SW 1271 (cell line): ENCODE measurements at regions not wholly inside any gene's neighbourhood (a gene's known extent, or its start where the extent isn't known, plus 50 kb on each side); places are given as distances from the start of the nearest gene placed in this dataset.
"Not testable (repeated sequence)": the region's sequence is repeated elsewhere in the genome, so short reads cannot be mapped to it uniquely, and the experiment has no call there.

Source experiments
- DNase-seq, 2 experiments: peaks; one replicate each; lab custom pipeline; 2025; lab: John Stamatoyannopoulos, UW

DNA sequence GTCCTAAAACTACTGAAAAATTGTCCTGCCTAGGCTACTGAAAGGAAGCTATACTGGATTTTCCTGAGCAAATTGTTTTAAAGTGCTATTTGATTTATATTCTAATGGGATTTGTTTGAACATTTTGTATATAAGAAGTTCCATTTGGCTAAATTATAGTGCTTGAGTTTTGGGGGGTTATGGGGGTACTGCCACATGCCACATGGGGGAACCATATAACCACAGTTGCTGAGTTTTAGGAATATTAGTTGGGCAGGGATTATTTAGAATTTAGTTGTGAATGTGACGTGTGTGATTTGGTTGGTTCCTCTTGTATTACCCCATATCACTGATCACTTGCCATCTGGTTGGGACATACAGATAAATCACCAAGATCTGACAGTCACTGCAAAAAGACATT is 224.5 kb upstream of the TAPT1 start:
- DNase-seq: no peak

DNA sequence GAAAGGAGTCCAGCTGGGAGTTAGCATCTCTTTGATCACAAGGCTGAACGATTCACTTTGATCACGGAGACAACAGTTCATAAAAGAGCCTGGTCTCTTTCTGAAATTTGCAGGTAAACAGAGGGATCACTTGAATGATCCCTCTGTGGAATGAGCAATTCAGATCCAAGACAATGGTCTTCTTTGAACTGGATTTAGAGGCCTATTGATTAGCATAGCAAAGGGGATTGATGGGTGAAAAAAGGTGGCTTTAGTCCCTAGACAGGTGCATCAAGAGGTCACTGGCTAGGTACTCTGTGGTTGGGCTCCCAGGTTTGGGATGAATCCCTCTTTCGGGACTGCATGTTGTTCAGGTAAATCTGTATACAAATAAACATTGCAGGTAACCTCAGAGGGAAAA is 223.8 kb upstream of the TAPT1 start:
- DNase-seq: no peak

DNA sequence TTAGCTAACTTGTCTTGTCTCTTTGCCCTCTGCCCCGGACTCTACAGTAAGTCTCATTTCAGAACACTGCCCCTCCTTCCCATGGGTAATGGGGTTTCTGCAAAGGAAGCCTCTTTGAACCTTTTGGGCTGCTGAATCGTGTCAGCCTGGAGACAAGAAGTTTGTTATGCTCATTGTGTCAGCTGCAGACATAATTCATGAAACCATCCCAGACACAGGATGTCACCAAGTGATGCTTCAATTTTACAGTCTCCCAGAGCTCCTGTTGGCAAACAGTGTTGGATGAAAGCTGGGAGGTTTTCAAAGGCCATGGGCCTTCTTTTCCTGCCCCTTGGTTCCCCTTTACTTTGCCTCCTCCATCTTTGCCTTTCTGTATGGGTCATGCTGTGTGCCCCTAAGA is 223.1 kb upstream of the TAPT1 start:
- DNase-seq: no peak

DNA sequence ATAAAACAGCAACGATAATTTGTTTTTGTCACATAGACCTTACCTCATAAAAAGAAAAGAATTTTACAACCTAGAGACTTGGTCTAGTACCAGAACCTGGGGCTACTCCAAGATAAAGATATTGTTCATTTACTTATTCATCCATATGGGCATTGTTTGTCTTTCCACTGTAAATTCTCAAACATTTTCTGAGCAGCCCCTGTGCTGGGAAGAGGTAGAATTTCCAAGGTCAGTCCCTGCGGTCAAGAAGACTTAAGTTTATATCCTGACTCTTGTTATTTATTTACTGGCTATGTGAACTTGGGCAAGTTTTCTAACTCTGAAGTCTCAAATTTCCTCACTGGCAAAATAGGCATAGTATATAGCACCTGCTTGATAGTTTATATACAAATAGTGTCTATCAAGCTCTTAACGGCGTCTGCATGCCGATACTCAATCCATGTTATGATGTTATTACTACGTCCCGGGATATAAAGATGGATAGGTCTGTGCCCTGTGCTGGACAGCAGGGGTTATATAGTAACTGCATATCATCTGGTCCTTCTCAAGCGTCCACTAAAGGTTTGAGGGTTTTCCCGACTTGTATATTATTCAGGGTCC is 222.1 kb upstream of the TAPT1 start:
- no peak for DNase-seq

DNA sequence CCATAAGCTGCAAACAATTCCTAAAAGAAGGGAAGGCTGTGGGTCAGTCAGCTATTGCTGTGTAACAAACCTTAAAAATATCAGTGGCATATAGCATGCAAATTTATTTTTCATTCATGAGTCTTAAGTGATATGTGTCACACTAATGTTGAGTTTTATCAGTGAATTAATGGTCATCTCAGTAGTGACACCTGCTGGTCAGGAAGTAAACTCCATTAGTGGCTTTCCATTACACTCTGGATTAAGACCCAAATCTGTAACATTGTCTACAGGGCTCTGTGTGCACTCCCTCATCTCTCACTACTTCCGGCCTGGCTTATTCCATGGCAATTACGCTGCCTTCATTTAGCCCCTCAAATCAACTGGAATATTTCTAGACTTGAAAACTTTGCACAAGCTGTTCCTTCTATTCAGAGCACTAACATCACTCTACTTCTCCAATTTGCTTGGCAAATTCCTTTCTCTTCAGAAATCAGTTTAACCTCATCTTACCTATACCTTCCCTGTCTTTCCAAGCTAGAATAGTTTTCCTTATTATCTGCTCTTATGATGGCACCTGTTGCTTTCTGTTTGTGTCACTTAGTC is 217.3 kb upstream of the TAPT1 start:
- DNase-seq: peak in 1 of 2 experiments; percentile 25

DNA sequence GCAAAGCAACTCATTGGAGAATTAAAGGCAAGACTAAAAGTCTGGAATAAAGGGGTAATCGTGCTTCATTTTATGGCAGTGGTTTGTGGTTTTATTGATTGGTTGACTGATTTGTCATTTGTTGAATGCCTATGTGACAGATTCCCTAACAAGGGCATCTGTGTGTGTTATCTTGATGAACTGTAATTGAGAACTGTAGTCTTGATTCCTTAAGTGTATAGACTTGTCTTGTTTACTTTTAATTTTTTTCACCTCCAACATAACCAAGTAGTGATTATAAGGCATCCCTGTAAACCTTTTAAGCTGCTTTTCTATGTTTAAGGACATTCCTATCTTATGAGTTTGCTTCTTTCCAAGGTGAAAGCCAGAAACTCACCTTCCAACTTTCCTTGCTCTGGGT is 216.0 kb upstream of the TAPT1 start:
- no peak for DNase-seq

DNA sequence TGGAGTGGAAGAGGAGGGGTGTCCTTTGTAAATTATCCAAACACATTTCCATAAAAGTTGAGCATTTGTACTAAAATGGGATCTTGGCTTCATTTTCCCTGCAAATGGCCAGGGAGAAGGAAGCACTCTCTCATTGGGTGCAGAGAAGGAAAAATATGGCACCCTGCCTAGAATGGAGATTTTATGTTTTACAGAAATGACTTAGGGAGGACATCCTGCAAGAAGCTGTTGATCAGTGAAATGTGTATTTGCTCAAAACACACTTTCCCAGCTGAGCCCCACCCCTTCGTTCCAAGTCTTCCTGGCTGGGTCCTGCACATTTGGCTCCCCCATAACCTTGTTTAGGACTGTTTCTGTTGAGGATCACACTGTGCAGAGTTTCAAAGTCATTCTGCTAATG is 213.5 kb upstream of the TAPT1 start:
- no peak for DNase-seq

DNA sequence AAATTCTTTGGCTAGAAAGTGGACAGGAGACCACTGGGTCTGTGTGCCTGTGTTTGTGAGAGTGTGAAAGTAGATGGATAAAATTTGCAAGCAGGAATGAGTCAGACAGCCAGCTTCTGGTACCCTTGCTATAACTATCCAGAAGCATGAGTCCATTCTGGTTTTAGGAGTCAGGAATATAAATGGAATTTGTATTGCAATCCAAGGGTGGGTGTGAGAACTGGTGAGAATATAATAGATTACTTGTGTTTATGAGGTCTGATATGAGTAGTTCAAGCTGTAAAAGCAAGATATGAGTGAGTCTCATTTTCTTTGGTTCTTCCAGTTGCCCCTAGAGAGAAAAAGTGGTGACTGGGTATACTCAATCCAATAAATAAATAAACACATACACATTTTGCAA is 212.7 kb upstream of the TAPT1 start:
- no peak for DNase-seq

DNA sequence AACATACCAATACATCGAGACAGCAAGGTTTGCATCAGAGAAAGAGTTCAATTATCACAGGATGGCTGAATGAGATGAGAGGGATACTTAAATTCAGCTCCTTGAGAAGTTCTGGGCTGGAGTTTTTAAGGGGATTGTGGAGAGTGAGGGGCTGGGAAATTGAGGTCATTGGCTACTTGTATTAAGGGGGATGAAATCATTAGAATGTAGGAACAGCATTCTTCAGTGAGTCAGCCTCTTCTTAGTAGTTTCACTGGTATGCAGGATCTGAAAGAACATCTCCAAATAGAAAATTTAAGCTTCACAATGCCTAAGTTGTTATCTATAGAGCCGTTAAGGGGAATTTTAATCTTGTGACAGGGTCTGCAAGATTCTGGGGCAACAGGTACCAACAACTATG is 211.6 kb upstream of the TAPT1 start:
- DNase-seq: no peak

DNA sequence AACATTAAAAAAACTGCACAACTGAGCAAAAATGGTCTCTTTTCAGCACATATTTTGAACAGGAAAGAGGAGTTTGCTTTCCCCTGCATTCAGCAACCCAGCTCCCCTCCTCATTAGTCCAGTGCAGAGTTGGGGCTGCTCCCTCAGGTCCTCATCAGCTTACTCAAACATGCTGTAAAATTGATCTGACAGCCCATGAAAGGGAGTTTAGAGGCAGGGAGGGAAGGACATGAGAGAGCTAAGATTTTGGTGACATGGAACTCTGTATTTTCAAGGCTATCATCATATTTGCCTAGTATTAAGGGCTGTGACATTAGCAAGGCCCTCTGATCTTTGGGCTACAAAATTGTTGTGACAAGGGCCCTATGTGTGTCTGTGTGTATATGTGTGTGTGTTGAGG is 205.6 kb upstream of the TAPT1 start:
- DNase-seq: no peak

DNA sequence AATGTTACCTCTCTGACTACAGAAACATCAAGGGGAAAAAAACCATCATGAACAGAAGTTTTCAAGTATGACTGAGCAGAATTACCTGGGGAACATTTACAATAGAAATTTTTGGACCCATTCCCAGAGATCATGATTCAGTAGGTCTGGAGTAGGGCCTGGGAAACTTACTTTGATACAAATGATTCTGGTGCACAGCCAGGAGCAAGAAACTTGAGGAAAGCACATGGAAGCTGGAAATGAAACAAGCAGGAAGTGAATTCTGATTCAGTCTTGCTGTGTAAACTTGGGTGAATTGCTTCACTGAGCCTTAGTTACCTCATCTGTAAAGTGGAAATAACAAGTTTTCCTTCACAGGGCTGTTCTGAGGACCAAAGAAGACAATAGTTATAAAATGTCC is 192.5 kb upstream of the TAPT1 start:
- peak in 1 of 2 experiments; percentile 9 for DNase-seq

DNA sequence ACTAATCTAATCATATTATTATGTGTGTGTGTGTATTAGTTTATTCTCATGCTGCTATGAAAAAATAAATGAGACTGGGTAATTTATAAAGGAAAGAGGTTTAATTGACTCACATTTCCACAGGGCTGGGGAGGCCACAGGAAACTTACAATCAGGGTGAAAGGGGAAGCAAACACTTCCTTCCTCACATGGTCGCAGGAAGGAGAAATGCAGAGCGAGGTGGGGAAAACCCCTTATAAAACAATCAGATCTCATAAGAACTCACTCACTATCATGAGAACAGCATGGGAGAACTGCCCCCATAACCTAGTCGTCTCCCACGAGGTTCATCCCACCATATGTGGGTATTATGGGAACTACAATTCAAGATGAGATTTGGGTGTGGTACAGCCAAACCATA is 190.9 kb upstream of the TAPT1 start:
- DNase-seq: no peak

DNA sequence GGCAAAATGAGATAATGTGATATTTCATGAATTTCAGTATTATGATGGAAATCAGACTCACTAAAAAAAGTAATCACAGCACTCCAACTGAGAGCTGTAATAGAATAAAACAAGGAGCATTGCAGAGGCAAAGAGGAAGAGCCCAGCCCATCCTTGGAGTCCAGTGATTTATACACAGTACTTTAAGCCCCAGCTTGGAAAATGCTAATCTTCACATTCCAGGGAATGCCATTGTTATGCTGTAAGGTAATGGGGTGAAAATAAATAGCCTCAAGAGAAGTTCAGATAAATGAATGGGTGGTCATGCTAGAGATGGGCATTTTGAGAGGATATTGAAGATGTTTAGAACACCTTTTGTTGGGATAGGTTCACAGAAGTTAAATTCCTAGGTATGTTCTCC is 190.3 kb upstream of the TAPT1 start:
- DNase-seq: no peak

DNA sequence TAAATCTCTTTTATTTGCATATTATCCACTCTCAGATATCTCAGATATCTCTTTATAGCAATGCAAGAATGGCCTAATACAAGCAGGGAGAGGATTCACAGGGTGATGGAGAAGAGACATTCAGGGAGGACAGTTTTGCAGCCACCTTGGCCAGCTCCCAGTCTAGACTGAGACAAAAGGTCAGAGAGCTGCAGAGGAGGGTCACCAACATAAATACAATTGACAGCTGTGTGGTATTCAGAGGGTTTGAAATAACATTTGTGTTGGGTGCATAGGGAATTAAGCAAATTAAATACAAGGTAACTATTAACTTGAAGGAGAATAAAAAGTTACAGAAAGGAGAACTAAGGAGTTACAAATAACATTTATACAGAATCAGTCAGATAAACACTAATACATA is 189.5 kb upstream of the TAPT1 start:
- no peak for DNase-seq

DNA sequence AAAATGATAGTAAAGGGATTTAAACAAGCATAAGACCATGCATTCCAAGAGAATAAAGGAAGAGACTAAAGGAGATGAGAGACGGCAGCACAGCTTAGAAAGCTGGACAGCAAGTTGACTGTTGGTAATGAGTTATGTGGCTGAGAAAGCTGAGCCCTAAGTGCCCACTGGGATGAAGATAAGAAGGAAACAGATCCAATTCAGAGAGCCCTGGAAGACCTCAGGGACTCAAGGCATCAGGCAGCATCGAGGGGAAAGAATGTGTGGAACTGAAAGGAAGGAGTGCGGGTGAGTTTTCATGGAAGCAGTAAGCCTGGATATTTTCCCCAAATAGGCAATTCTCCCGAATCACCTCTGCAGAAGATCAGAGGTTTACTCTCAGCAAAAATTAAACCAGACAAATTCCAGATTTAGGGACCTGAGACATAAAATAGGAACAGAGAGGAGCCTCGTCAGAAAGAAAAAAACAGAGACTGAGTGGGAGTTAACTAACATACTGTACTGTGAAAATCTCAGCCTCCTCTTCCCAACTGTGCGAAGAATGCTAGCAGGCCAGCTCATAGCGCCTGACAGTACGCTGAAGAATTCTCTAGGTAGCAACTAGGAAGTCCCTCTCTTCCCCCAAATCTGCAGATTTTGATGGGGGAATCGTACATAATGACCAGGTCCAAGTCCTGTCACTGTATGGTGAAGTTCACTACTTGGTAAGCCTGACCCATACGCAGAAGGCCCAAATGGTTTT is 187.7 kb upstream of the TAPT1 start:
- no peak for DNase-seq

DNA sequence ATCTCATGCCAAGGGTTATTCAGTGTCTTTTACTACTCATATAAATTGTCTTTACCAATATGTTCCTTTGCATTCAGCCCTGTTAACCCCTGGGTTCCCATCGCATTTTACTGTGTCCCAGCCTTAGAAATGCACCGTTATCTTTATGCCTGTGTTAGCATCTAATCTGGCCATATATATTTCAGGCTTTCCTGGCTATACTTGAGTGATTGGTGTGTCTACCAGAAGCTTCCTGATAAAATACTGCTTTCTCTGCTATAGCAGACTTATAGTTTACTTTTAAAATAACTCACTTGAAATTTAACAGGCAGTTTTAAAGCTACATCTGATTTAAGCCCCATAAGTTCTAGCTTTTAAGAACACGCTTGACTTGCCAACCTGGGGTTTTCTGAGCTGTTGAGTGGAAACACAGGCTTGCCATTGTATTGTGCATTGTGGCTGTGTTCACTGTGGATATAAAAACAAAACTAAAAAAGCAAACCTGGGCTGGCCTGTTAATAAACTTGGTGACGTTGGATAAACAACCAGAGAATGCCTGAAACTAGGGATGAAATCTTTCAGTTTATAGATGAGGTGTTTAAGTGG is 185.3 kb upstream of the TAPT1 start:
- no peak for DNase-seq

DNA sequence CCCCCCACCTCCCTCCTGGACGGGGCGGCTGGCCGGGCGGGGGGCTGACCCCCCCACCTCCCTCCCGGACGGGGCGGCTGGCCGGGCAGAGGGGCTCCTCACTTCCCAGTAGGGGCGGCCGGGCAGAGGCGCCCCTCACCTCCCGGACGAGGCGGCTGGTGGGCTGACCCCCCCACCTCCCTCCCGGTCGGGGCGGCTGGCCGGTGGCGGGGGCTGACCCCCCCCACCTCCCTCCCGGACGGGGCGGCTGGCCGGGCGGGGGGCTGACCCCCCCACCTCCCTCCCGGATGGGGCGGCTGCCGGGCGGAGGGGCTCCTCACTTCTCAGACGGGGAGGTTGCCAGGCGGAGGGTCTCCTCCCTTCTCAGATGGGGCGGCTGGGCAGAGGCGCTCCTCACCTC is 166.9 kb upstream of the TAPT1 start:
- not testable (repeated sequence) for DNase-seq

DNA sequence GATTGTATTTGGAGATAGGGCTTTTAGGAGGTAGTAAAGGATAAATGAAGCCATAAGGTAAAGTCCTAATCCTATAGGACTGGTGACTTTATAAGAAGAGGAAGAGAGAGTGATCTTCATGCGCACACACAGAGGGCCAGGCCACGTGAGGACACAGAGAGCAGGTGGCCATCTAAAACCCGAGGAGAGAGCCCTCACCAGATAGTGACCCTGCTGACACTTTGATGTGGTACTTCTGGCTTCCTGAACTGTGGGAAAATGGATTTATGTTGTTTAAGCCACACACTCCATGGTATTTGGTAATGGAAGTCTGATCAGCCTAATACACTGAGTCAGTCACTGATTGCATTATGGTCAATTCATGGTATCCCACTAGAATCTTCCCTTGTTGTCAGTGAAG is 164.9 kb upstream of the TAPT1 start:
- no peak for DNase-seq

DNA sequence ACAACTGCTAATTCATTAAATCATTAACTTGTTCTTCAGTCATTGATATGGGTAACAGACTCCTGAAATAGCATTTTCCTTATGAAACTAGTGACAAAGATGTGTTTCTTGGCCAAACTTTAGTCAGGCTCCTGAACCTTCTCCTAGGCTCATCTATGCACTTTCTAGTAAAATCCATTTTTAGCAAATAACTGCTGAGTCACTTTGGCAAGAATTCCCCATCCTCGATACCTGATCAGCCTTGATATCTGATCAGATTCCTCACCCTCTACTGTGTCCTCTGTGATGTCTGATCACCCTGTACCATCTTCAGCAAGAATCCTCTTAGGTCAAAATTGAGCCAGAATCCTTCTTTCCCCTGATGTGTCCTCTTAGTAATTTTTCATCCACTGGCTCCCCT is 161.2 kb upstream of the TAPT1 start:
- no peak for DNase-seq

DNA sequence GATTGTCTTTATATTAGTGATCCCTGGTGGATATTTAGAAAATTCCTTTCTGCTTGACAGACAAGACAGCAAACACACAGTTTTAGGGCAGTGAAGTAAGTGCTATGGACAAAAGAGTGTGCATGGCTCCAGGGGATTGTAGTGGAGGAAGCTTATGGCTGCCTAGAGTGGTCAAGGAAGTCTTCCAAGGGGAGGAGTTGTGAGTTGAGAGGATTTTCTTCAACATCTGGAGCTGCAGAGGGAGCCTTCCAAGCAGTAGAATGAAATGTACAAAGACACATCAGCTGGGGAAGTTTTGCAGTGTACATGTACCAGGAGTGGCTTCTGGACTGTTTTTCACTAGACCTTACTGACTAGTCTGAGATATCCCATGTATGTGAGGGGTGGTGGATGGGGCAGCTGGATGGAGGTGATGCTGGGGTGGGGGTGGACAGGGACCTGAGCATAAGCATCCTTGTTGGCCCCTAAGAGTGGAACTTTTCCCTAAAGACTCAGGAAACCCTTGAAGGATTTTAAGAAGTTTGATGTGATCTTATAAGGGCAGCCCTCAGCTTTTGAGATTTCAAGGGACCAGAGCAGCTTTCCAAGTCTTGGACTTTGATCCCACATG is 160.5 kb upstream of the TAPT1 start:
- no peak for DNase-seq

DNA sequence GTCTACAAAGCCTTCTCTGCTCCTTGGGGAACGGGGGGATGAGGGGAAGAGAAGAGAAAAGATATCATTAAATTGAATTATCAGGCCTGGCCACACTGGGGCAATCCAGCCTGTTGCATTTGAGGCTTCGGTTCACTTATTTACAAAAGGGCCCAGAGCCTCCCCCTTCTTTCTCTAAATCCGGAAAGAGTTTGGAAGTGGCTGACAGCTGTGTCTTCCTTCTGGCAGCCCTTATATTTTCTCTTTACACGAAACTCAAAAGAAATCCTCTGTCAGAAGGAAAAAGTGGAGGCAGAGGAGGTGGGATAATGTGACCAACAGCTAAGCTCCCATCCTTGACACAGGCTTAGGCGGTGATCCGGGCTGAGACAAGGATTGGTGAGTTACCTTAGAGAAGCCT is 158.3 kb upstream of the TAPT1 start:
- no peak for DNase-seq

DNA sequence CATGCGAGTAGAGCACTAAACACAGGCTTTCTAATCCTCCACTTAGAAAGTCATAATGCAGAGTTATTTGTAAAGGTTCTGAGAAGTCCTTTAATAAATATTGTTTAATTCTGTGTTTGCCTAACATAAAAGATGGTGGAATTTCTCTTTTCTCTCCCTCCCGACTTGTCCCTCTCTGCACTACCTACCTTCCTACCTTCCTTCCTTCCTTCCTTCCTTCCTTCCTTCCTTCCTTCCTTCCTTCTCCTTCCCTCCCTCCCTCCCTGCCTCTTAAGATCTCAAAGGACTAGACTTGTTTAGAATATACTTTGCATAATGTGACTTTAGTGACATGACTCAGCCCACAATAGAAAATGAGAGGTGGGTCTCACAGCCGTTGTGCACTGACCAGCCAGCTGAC is 156.3 kb upstream of the TAPT1 start:
- DNase-seq: no peak

DNA sequence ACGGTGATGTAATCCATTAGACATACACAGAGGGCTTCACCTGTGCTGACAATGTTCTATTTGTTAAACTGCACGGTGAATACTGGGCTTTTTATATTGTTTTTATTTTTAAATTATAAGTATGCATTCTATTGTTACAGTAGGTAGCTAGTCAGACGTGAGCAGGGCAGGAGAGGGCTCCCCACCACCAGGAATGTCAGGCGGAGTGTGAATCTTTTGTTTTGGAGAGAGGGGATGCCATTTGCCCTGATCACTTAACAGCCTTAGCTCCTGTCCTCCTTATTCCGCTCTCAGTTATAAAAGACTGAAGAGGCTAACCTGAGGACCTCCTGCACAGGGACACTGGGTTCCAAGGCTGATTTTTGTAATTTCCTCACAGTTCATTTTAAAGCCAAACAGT is 151.6 kb upstream of the TAPT1 start:
- DNase-seq: no peak
